ENCODE measurements at regions not wholly inside any gene's neighbourhood (a gene's known extent, or its start where the extent isn't known, plus 50 kb on each side); places are given as distances from the start of the nearest gene placed in this dataset. TPM values are rescaled to one million over a fixed set of nuclear protein-coding genes. Genes with fewer than 3 reads are reported as not detected.

- no peak overlapping the region for H3K27ac ChIP-seq (ENCODE audit: low read depth, low read length)
- H3K4me1 ChIP-seq (ENCODE audit: control insufficient read depth, insufficient read depth, low read length): no peaks in the 10 kb centered on the region
- H3K27me3 ChIP-seq (ENCODE audit: control insufficient read depth, insufficient read depth, low read length): no peaks in the 10 kb centered on the region
- no peaks in the 10 kb centered on the region for H3K9me3 ChIP-seq (ENCODE audit: control insufficient read depth, insufficient read depth, low read length)
- no peak overlapping the region for H3K4me3 ChIP-seq (ENCODE audit: low read depth, low read length)
- WGBS (ENCODE audit: insufficient coverage): no CpG with 5 or more reads among the region's 4 CpGs
- H3K36me3 ChIP-seq (ENCODE audit: control insufficient read depth, insufficient read depth, low read length): no peaks in the 10 kb centered on the region
- DNase-seq (ENCODE audit: low read depth in 4 of 6, low spot score in 6 of 6): no peak
Measured at GRCh38 chr7:136030867-136031318, 53.7 kb upstream of the MTPN start.

GRCh38 chr7:136030330-136030729, 53.2 kb upstream of the MTPN start:
- WGBS (ENCODE audit: insufficient coverage): no CpG with 5 or more reads among the region's 2 CpGs
- Histone ChIP-seq H3K4me1 (ENCODE audit: control insufficient read depth, insufficient read depth, low read length) (no peaks in the 10 kb centered on the region), H3K36me3 (ENCODE audit: control insufficient read depth, insufficient read depth, low read length) (no peaks in the 10 kb centered on the region), H3K27me3 (ENCODE audit: control insufficient read depth, insufficient read depth, low read length) (no peaks in the 10 kb centered on the region), H3K27ac (ENCODE audit: low read depth, low read length) (no peak overlapping the region), H3K9me3 (ENCODE audit: control insufficient read depth, insufficient read depth, low read length) (no peaks in the 10 kb centered on the region), H3K4me3 (ENCODE audit: low read depth, low read length) (no peak overlapping the region)
- DNase-seq (ENCODE audit: low read depth in 4 of 6, low spot score in 6 of 6): no peak

GRCh38 chr7:136027160-136027559, 50.0 kb upstream of the MTPN start:
- no peak for DNase-seq (ENCODE audit: low read depth in 4 of 6, low spot score in 6 of 6)
- WGBS (ENCODE audit: insufficient coverage): 100% methylated on average over 2 of the region's 2 CpGs
- Histone ChIP-seq H3K27me3 (ENCODE audit: control insufficient read depth, insufficient read depth, low read length) (no peaks in the 10 kb centered on the region), H3K4me1 (ENCODE audit: control insufficient read depth, insufficient read depth, low read length) (no peaks in the 10 kb centered on the region), H3K9me3 (ENCODE audit: control insufficient read depth, insufficient read depth, low read length) (no peaks in the 10 kb centered on the region), H3K36me3 (ENCODE audit: control insufficient read depth, insufficient read depth, low read length) (no peaks in the 10 kb centered on the region), H3K4me3 (ENCODE audit: low read depth, low read length) (no peak overlapping the region), H3K27ac (ENCODE audit: low read depth, low read length) (no peak overlapping the region)

Small RNAs in the stretch of these regions (small RNA-seq; reads per million reads assigned to genes)
- gene RF00019 (ENCODE audit: low replicate concordance): not detected
